ENCODE measurements at regions not wholly inside any gene's neighbourhood (a gene's known extent, or its start where the extent isn't known, plus 50 kb on each side); places are given as distances from the start of the nearest gene placed in this dataset.

DNA sequence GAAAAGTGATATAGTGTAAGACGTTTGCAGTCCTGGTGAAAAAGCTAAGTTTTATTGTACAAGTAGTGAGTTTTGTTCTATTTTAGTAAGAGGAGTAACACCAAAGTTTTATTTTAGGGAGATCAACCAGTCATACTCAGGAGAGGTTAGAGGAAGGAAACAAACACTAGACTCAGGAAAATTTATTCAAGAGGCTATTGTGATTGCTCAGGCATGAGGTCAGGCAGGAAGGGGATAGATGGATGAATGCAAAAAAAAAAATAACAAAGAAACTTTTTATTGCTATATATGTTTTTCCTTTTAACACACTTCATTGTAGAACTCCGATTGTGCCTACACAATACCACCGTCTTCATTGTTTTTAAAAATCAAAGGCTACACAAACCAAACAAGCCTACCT is 189.0 kb downstream of the LYPLAL1 start:
- Histone ChIP-seq H2AFZ (ENCODE audit: control insufficient read depth, low read length) (no peak overlapping the region), H3K4me3 (ENCODE audit: control insufficient read depth in 2 of 3, extremely low read depth in 1 of 3, insufficient read depth in 2 of 3, low read depth in 1 of 3, low read length in 3 of 3) (no peak overlapping the region), H3K79me2 (ENCODE audit: control insufficient read depth, insufficient read depth, low read length) (no peaks in the 10 kb centered on the region), H3K27ac (ENCODE audit: control insufficient read depth, insufficient read depth, low read length) (no peak overlapping the region), H3K9me3 (ENCODE audit: control insufficient read depth, low read depth, low read length) (no peaks in the 10 kb centered on the region), H3K4me1 (ENCODE audit: control insufficient read depth, extremely low read depth, insufficient read depth, low read length) (no peaks in the 10 kb centered on the region), H3K9ac (ENCODE audit: control insufficient read depth, extremely low read depth, insufficient read depth, low read length) (no peak overlapping the region), H3K27me3 (ENCODE audit: control insufficient read depth, extremely low read depth, insufficient read depth, low read length) (no peaks in the 10 kb centered on the region), H3K36me3 (ENCODE audit: control insufficient read depth in 2 of 2, extremely low read depth in 1 of 2, insufficient read depth in 2 of 2, low read length in 2 of 2) (no peaks in the 10 kb centered on the region), H3K4me2 (ENCODE audit: control insufficient read depth, extremely low read depth, insufficient read depth, low read depth, low read length) (no peak overlapping the region), H4K20me1 (ENCODE audit: control insufficient read depth, extremely low read depth, insufficient read depth, low read length) (no peaks in the 10 kb centered on the region), H3K9me1 (ENCODE audit: control insufficient read depth, extremely low read depth, insufficient read depth, low read length) (no peaks in the 10 kb centered on the region)
- no peak for DNase-seq (ENCODE audit: low read depth, low spot score)
- dilution Hi-C loops (cut with MboI; ENCODE audit: extremely low pct_ligation_motif_present, low sequenced_read_pairs), result no loop called here
- no peak for FAIRE-seq
- TF ChIP-seq, protein P1, sequence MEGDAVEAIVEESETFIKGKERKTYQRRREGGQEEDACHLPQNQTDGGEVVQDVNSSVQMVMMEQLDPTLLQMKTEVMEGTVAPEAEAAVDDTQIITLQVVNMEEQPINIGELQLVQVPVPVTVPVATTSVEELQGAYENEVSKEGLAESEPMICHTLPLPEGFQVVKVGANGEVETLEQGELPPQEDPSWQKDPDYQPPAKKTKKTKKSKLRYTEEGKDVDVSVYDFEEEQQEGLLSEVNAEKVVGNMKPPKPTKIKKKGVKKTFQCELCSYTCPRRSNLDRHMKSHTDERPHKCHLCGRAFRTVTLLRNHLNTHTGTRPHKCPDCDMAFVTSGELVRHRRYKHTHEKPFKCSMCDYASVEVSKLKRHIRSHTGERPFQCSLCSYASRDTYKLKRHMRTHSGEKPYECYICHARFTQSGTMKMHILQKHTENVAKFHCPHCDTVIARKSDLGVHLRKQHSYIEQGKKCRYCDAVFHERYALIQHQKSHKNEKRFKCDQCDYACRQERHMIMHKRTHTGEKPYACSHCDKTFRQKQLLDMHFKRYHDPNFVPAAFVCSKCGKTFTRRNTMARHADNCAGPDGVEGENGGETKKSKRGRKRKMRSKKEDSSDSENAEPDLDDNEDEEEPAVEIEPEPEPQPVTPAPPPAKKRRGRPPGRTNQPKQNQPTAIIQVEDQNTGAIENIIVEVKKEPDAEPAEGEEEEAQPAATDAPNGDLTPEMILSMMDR (optimal IDR thresholded peaks at IDR 0.05 in 1 of 3, IDR thresholded peaks at IDR 0.05 in 1 of 3, conservative IDR thresholded peaks at IDR 0.05 in 1 of 3; ENCODE audit: extremely low read depth in 1 of 3, insufficient read depth in 2 of 3, low read length in 3 of 3), result no peak
- no peak for TF ChIP-seq EZH2 (IDR thresholded peaks at IDR 0.05; ENCODE audit: low read length)

DNA sequence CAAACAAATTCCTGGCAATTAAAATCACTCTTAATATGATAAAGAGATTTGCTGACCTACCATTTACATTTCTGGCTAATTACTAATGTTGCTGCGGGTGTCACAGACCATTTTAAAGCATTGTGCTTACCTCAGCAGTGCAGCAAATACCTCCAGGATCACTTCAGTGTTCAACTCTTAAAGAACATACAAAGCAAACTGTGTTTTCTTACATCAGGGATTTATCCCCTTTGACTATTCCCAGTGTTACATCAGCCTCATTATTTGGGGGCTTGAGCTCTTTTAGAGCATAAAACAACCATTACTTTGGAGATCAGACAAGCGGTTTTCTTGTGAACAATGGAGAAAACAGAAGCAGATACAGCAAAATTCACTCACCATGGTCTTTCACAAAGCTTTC is 185.4 kb downstream of the LYPLAL1 start:
- H3K27ac ChIP-seq (ENCODE audit: control insufficient read depth, insufficient read depth, low read length), result no peak overlapping the region

More for the DNA sequence above, 185.4 kb downstream of the LYPLAL1 start:
- no peak for FAIRE-seq
- Histone ChIP-seq H3K79me2 (ENCODE audit: control insufficient read depth, insufficient read depth, low read length) (no peaks in the 10 kb centered on the region), H3K36me3 (ENCODE audit: control insufficient read depth in 2 of 2, extremely low read depth in 1 of 2, insufficient read depth in 2 of 2, low read length in 2 of 2) (no peaks in the 10 kb centered on the region), H3K27me3 (ENCODE audit: control insufficient read depth, extremely low read depth, insufficient read depth, low read length) (no peaks in the 10 kb centered on the region), H3K9ac (ENCODE audit: control insufficient read depth, extremely low read depth, insufficient read depth, low read length) (no peak overlapping the region), H3K9me1 (ENCODE audit: control insufficient read depth, extremely low read depth, insufficient read depth, low read length) (no peaks in the 10 kb centered on the region), H3K4me2 (ENCODE audit: control insufficient read depth, extremely low read depth, insufficient read depth, low read depth, low read length) (no peak overlapping the region), H2AFZ (ENCODE audit: control insufficient read depth, low read length) (no peak overlapping the region), H4K20me1 (ENCODE audit: control insufficient read depth, extremely low read depth, insufficient read depth, low read length) (no peaks in the 10 kb centered on the region), H3K4me3 (ENCODE audit: control insufficient read depth in 2 of 3, extremely low read depth in 1 of 3, insufficient read depth in 2 of 3, low read depth in 1 of 3, low read length in 3 of 3) (no peak overlapping the region), H3K4me1 (ENCODE audit: control insufficient read depth, extremely low read depth, insufficient read depth, low read length) (no peaks in the 10 kb centered on the region), H3K9me3 (ENCODE audit: control insufficient read depth, low read depth, low read length) (no peaks in the 10 kb centered on the region)
- dilution Hi-C loops (cut with MboI; ENCODE audit: extremely low pct_ligation_motif_present, low sequenced_read_pairs), result no loop called here
- TF ChIP-seq, protein P1 (optimal IDR thresholded peaks at IDR 0.05 in 1 of 3, IDR thresholded peaks at IDR 0.05 in 1 of 3, conservative IDR thresholded peaks at IDR 0.05 in 1 of 3; ENCODE audit: extremely low read depth in 1 of 3, insufficient read depth in 2 of 3, low read length in 3 of 3), result no peak
- no peak for TF ChIP-seq EZH2 (IDR thresholded peaks at IDR 0.05; ENCODE audit: low read length)
- DNase-seq (ENCODE audit: low read depth, low spot score), result no peak
